ENCODE measurements at regions not wholly inside any gene's neighbourhood (a gene's known extent, or its start where the extent isn't known, plus 50 kb on each side); places are given as distances from the start of the nearest gene placed in this dataset.

GRCh38 chr18:47513614-47514013 lies 262.2 kb upstream of the SKOR2 start:
- ATAC-seq = no peak
- Histone ChIP-seq H3K27me3 (ENCODE audit: control insufficient read depth in 1 of 2, insufficient read depth in 2 of 2, low read length in 2 of 2) (no peaks in the 10 kb centered on the region; a peak in 1 of 5 replicates), H3K36me3 (replicated peaks in 1 of 2; ENCODE audit: control insufficient read depth in 1 of 2, insufficient read depth in 2 of 2, low read length in 2 of 2) (no peaks in the 10 kb centered on the region), H3K4me3 (replicated peaks in 1 of 3; ENCODE audit: insufficient read depth in 1 of 3, low read depth in 2 of 3, low read length in 3 of 3) (no peak overlapping the region), H4K20me1 (ENCODE audit: insufficient read depth, low read length) (no peaks in the 10 kb centered on the region), H3K9ac (ENCODE audit: insufficient read depth, low read depth, low read length) (no peak overlapping the region), H3K4me2 (ENCODE audit: low read depth, low read length) (no peak overlapping the region), H3K79me2 (ENCODE audit: insufficient read depth, low read length) (no peaks in the 10 kb centered on the region), H3K27ac (ENCODE audit: extremely low read length, insufficient read depth, low read length) (no peak overlapping the region), H3K4me1 (ENCODE audit: insufficient read depth, low read length) (no peaks in the 10 kb centered on the region), H2AFZ (ENCODE audit: low read length) (no peak overlapping the region), H3K9me3 (ENCODE audit: low read length) (no peaks in the 10 kb centered on the region)
- WGBS (ENCODE audit: low lambda C conversion rate) = 27% methylated on average over 3 of the region's 3 CpGs
- in situ Hi-C loops (cut with HindIII; ENCODE audit: extremely low pct_ligation_motif_present, low pct_unique_long_range_greater_than_20kb) (no loop called here), intact Hi-C loops (cut with micrococcal nuclease; ENCODE audit: unreplicated experiment) (no loop called here)
- no peak for FAIRE-seq
- TF ChIP-seq KDM4B (CRISPR knock-in tag; IDR thresholded peaks at IDR 0.05) (no peak), GLI4 (CRISPR knock-in tag; IDR thresholded peaks at IDR 0.05; ENCODE audit: borderline replicate concordance) (no peak), ZSCAN31 (CRISPR knock-in tag; IDR thresholded peaks at IDR 0.05; ENCODE audit: low read depth) (no peak), ZNF138 (CRISPR knock-in tag; IDR thresholded peaks at IDR 0.05; ENCODE audit: low read depth) (no peak), ATF7-NPFF (CRISPR knock-in tag; IDR thresholded peaks at IDR 0.05; ENCODE audit: low read depth) (no peak), ZBTB43 (CRISPR knock-in tag; conservative IDR thresholded peaks at IDR 0.05) (no peak), PHF8 (CRISPR knock-in tag; IDR thresholded peaks at IDR 0.05) (no peak), ZNF782 (CRISPR knock-in tag; IDR thresholded peaks at IDR 0.05; ENCODE audit: borderline replicate concordance) (no peak), ZNF281 (CRISPR knock-in tag; IDR thresholded peaks at IDR 0.05; ENCODE audit: borderline replicate concordance) (no peak), GTF2F1 (IDR thresholded peaks at IDR 0.05; ENCODE audit: low read length) (no peak)
- ChIA-PET POLR2A (no interaction called here), CTCF (ENCODE audit: low intra/inter-chr PET ratio, low total read pairs) (no interaction called here)
- BruUV-seq (replicated peaks) = no TSS peak
- DNase-seq (ENCODE audit: low spot score) = no peak
